ENCODE measurements at regions not wholly inside any gene's neighbourhood (a gene's known extent, or its start where the extent isn't known, plus 50 kb on each side); places are given as distances from the start of the nearest gene placed in this dataset.

DNA sequence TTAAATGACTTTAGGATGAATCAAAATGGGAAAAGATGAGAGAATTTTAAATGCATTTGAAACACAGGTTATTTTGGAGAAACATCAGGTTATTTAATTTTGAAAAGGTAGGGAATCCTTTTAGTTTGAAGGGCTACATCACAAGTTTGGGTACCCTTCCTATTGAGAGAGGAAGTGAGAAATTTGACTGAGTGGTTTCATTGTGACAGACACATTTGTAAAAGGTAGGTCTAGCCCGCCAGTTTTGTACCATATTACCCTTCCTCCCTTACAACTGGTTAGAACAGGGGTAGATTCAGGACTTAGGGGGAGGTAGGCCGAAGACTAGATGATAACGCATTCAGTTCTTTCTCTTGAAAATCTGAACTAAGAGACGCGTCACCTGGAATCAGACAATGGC lies 464.2 kb downstream of the EBF1 start:
- H3K79me2 ChIP-seq (ENCODE audit: control insufficient read depth, insufficient read depth, low read length): no peaks in the 10 kb centered on the region
- H3K9ac ChIP-seq (ENCODE audit: control insufficient read depth, extremely low read depth, insufficient read depth, low read length): no peak overlapping the region
- H3K4me3 ChIP-seq (ENCODE audit: control insufficient read depth in 2 of 3, extremely low read depth in 1 of 3, insufficient read depth in 2 of 3, low read depth in 1 of 3, low read length in 3 of 3): no peak overlapping the region
- H3K36me3 ChIP-seq (ENCODE audit: control insufficient read depth in 2 of 2, extremely low read depth in 1 of 2, insufficient read depth in 2 of 2, low read length in 2 of 2): no peaks in the 10 kb centered on the region
- no peak overlapping the region for H2AFZ ChIP-seq (ENCODE audit: control insufficient read depth, low read length)
- no peak for DNase-seq (ENCODE audit: low read depth, low spot score)
- H3K4me1 ChIP-seq (ENCODE audit: control insufficient read depth, extremely low read depth, insufficient read depth, low read length): no peaks in the 10 kb centered on the region
- H3K9me1 ChIP-seq (ENCODE audit: control insufficient read depth, extremely low read depth, insufficient read depth, low read length): no peaks in the 10 kb centered on the region
- H3K27me3 ChIP-seq (ENCODE audit: control insufficient read depth, extremely low read depth, insufficient read depth, low read length): no peaks in the 10 kb centered on the region
- FAIRE-seq: no peak
- dilution Hi-C loops (cut with MboI; ENCODE audit: extremely low pct_ligation_motif_present, low sequenced_read_pairs): no loop called here
- H3K4me2 ChIP-seq (ENCODE audit: control insufficient read depth, extremely low read depth, insufficient read depth, low read depth, low read length): no peak overlapping the region
- no peaks in the 10 kb centered on the region for H3K9me3 ChIP-seq (ENCODE audit: control insufficient read depth, low read depth, low read length)
- no peak for TF ChIP-seq EZH2 (IDR thresholded peaks at IDR 0.05; ENCODE audit: low read length)
- TF ChIP-seq, protein P1, sequence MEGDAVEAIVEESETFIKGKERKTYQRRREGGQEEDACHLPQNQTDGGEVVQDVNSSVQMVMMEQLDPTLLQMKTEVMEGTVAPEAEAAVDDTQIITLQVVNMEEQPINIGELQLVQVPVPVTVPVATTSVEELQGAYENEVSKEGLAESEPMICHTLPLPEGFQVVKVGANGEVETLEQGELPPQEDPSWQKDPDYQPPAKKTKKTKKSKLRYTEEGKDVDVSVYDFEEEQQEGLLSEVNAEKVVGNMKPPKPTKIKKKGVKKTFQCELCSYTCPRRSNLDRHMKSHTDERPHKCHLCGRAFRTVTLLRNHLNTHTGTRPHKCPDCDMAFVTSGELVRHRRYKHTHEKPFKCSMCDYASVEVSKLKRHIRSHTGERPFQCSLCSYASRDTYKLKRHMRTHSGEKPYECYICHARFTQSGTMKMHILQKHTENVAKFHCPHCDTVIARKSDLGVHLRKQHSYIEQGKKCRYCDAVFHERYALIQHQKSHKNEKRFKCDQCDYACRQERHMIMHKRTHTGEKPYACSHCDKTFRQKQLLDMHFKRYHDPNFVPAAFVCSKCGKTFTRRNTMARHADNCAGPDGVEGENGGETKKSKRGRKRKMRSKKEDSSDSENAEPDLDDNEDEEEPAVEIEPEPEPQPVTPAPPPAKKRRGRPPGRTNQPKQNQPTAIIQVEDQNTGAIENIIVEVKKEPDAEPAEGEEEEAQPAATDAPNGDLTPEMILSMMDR (optimal IDR thresholded peaks at IDR 0.05 in 1 of 3, IDR thresholded peaks at IDR 0.05 in 1 of 3, conservative IDR thresholded peaks at IDR 0.05 in 1 of 3; ENCODE audit: extremely low read depth in 1 of 3, insufficient read depth in 2 of 3, low read length in 3 of 3): no peak
- H4K20me1 ChIP-seq (ENCODE audit: control insufficient read depth, extremely low read depth, insufficient read depth, low read length): no peaks in the 10 kb centered on the region
- H3K27ac ChIP-seq (ENCODE audit: control insufficient read depth, insufficient read depth, low read length): no peak overlapping the region

GRCh38 chr5:158634714-158635113 lies 465.0 kb downstream of the EBF1 start:
- H2AFZ ChIP-seq (ENCODE audit: control insufficient read depth, low read length): no peak overlapping the region
- no peaks in the 10 kb centered on the region for H4K20me1 ChIP-seq (ENCODE audit: control insufficient read depth, extremely low read depth, insufficient read depth, low read length)
- no peak for FAIRE-seq
- no peak for DNase-seq (ENCODE audit: low read depth, low spot score)
- H3K9me3 ChIP-seq (ENCODE audit: control insufficient read depth, low read depth, low read length): no peaks in the 10 kb centered on the region
- TF ChIP-seq, protein P1 (optimal IDR thresholded peaks at IDR 0.05 in 1 of 3, IDR thresholded peaks at IDR 0.05 in 1 of 3, conservative IDR thresholded peaks at IDR 0.05 in 1 of 3; ENCODE audit: extremely low read depth in 1 of 3, insufficient read depth in 2 of 3, low read length in 3 of 3): no peak
- no peak for TF ChIP-seq EZH2 (IDR thresholded peaks at IDR 0.05; ENCODE audit: low read length)
- no peaks in the 10 kb centered on the region for H3K4me1 ChIP-seq (ENCODE audit: control insufficient read depth, extremely low read depth, insufficient read depth, low read length)
- no peaks in the 10 kb centered on the region for H3K9me1 ChIP-seq (ENCODE audit: control insufficient read depth, extremely low read depth, insufficient read depth, low read length)
- H3K79me2 ChIP-seq (ENCODE audit: control insufficient read depth, insufficient read depth, low read length): no peaks in the 10 kb centered on the region
- H3K36me3 ChIP-seq (ENCODE audit: control insufficient read depth in 2 of 2, extremely low read depth in 1 of 2, insufficient read depth in 2 of 2, low read length in 2 of 2): no peaks in the 10 kb centered on the region
- H3K4me3 ChIP-seq (ENCODE audit: control insufficient read depth in 2 of 3, extremely low read depth in 1 of 3, insufficient read depth in 2 of 3, low read depth in 1 of 3, low read length in 3 of 3): no peak overlapping the region
- no peak overlapping the region for H3K27ac ChIP-seq (ENCODE audit: control insufficient read depth, insufficient read depth, low read length)
- H3K4me2 ChIP-seq (ENCODE audit: control insufficient read depth, extremely low read depth, insufficient read depth, low read depth, low read length): no peak overlapping the region
- dilution Hi-C loops (cut with MboI; ENCODE audit: extremely low pct_ligation_motif_present, low sequenced_read_pairs): no loop called here
- no peak overlapping the region for H3K9ac ChIP-seq (ENCODE audit: control insufficient read depth, extremely low read depth, insufficient read depth, low read length)
- no peaks in the 10 kb centered on the region for H3K27me3 ChIP-seq (ENCODE audit: control insufficient read depth, extremely low read depth, insufficient read depth, low read length)

Measured in keratinocyte (primary cell).